Panc1 (cell line): ENCODE measurements at regions not wholly inside any gene's neighbourhood (a gene's known extent, or its start where the extent isn't known, plus 50 kb on each side); places are given as distances from the start of the nearest gene placed in this dataset.

Source experiments
- ATAC-seq: fragments of 200-7000 bp; cut with Tn5 transposase; 2 replicates; pipeline ENCODE4 v1.9.1; 2020; ENCODE audit warnings: mild to moderate bottlenecking, moderate library complexity
- BruUV-seq: library from RNA; stranded (reverse); fragments of 400-500 nt; replicated peaks from 2 replicates; lab custom pipeline; 2021; lab: Mats Ljungman, UMichigan
- CTCF ChIA-PET: fragments of 300-600 bp; sonication (Branson Sonifier 250); formaldehyde crosslinking; loops from one replicate; lab custom pipeline; 2022; ENCODE audit warnings: antibody characterized with exemption; lab: Charles Lee
- POLR2A ChIA-PET: fragments of 300-600 bp; sonication (Branson Sonifier 250); formaldehyde crosslinking; loops from one replicate; lab custom pipeline; 2022; ENCODE audit warnings: antibody characterized with exemption; lab: Charles Lee
- DNase-seq: peaks from one replicate; pipeline ENCODE4 v3.0.0-alpha.2; 2010; ENCODE audit warnings: low read depth, low spot score
- H3K27ac ChIP-seq: 2 replicates; pipeline ENCODE4 v1.5.1; 2011; ENCODE audit warnings: mild to moderate bottlenecking, low read length, inconsistent platforms
- H3K27me3 ChIP-seq: fragments of 200-500 bp; sonication (Bioruptor generic); 2 replicates; pipeline ENCODE4 v1.6.0; 2014; ENCODE audit warnings: low read length, inconsistent platforms; ENCODE audit not compliant: control insufficient read depth, insufficient read depth
- H3K36me3 ChIP-seq: fragments of 200-500 bp; sonication (Bioruptor generic); 2 replicates; pipeline ENCODE4 v1.5.1; 2014; ENCODE audit warnings: inconsistent platforms, mild to moderate bottlenecking, low read length, moderate library complexity; ENCODE audit not compliant: control insufficient read depth, insufficient read depth
- H3K4me1 ChIP-seq: 2 replicates; pipeline ENCODE4 v1.5.1; 2011; ENCODE audit warnings: inconsistent platforms, mild to moderate bottlenecking, low read length, moderate library complexity; ENCODE audit not compliant: control insufficient read depth, insufficient read depth
- H3K4me3 ChIP-seq, 2 experiments: 2 replicates each; pipeline ENCODE4 v1.5.1; 2011 to 2012; ENCODE audit warnings: low read depth in 2 of 2, low read length in 2 of 2, mild to moderate bottlenecking in 2 of 2, inconsistent platforms in 1 of 2, moderate library complexity in 1 of 2
- H3K9me3 ChIP-seq: fragments of 200-500 bp; sonication (Bioruptor generic); 2 replicates; pipeline ENCODE4 v1.5.1; 2014; ENCODE audit warnings: low read depth, mild to moderate bottlenecking, inconsistent platforms, low read length, moderate library complexity; ENCODE audit not compliant: control insufficient read depth, insufficient read depth
- CTCF ChIP-seq: fragments of 450-650 bp; IDR thresholded peaks from 2 replicates; pipeline ENCODE4 v1.5.1; 2017; ENCODE audit warnings: mild to moderate bottlenecking
- POLR2AphosphoS5 ChIP-seq: IDR thresholded peaks from 2 replicates; pipeline ENCODE4 v1.6.1; 2012; ENCODE audit warnings: mild to moderate bottlenecking, low read depth, low read length, moderate library complexity
- REST ChIP-seq, 2 experiments: IDR thresholded peaks; 2 replicates each; pipeline ENCODE4 v1.6.1; 2011 to 2012; ENCODE audit warnings: low read depth in 2 of 2, control low read depth in 1 of 2, low read length in 1 of 2, mild to moderate bottlenecking in 1 of 2, moderate library complexity in 1 of 2; ENCODE audit not compliant: insufficient read depth in 1 of 2
- SIN3A ChIP-seq: IDR thresholded peaks from 2 replicates; pipeline ENCODE4 v1.6.1; 2012; ENCODE audit warnings: low read depth, mild to moderate bottlenecking, low read length, moderate library complexity, borderline replicate concordance; ENCODE audit not compliant: insufficient read depth
- TCF7L2 ChIP-seq: IDR thresholded peaks from 2 replicates; pipeline ENCODE4 v1.6.1; 2011; ENCODE audit warnings: mild to moderate bottlenecking, low read depth, low read length, inconsistent platforms
- in situ Hi-C: cut with HindIII; loops from 2 replicates; pipeline ENCODE4 v1.10.0; 2016; ENCODE audit warnings: low sequenced_read_pairs, low pct_unique_long_range_greater_than_20kb
- intact Hi-C: fragments of 100-400 bp; cut with micrococcal nuclease; formaldehyde crosslinking; loops from one replicate; pipeline ENCODE4 v1.10.0; 2022; ENCODE audit not compliant: unreplicated experiment

GRCh38 chr2:78864205-78864604 lies 161.3 kb upstream of the REG3G start:
- no peaks in the 10 kb centered on the region for H3K27me3 ChIP-seq
- in situ Hi-C loops (no loop called here), intact Hi-C loops (no loop called here)
- TF ChIP-seq SIN3A (no peak), CTCF (no peak), REST (IDR thresholded peaks at IDR 0.05; ENCODE audit: insufficient read depth in 1 of 2, low read depth in 2 of 2, low read length in 1 of 2) (no peak), TCF7L2 (no peak), POLR2AphosphoS5 (no peak)
- POLR2A ChIA-PET = no interaction called here
- no TSS peak for BruUV-seq
- DNase-seq (no peak), ATAC-seq (no peak)
- H3K36me3 ChIP-seq = no peaks in the 10 kb centered on the region
- no peak overlapping the region for H3K27ac ChIP-seq
- H3K4me1 ChIP-seq = no peaks in the 10 kb centered on the region
- H3K4me3 ChIP-seq = no peak overlapping the region
- H3K9me3 ChIP-seq = no peaks in the 10 kb centered on the region
- CTCF ChIA-PET = no interaction called here

- Histone ChIP-seq H3K9me3 (no peaks in the 10 kb centered on the region), H3K4me1 (no peaks in the 10 kb centered on the region), H3K4me3 (no peak overlapping the region), H3K36me3 (no peaks in the 10 kb centered on the region), H3K27ac (no peak overlapping the region), H3K27me3 (no peaks in the 10 kb centered on the region)
- POLR2A ChIA-PET = no interaction called here
- intact Hi-C loops (no loop called here), in situ Hi-C loops (no loop called here)
- no peak for ATAC-seq
- TF ChIP-seq SIN3A (no peak), POLR2AphosphoS5 (no peak), CTCF (no peak), TCF7L2 (no peak), REST (IDR thresholded peaks at IDR 0.05; ENCODE audit: insufficient read depth in 1 of 2, low read depth in 2 of 2, low read length in 1 of 2) (no peak)
- no peak for DNase-seq
- no TSS peak for BruUV-seq
- CTCF ChIA-PET = no interaction called here
These were observed 159.8 kb upstream of the REG3G start for GRCh38 chr2:78865667-78866066.
